ENCODE measurements at regions not wholly inside any gene's neighbourhood (a gene's known extent, or its start where the extent isn't known, plus 50 kb on each side); places are given as distances from the start of the nearest gene placed in this dataset.
"Not testable (repeated sequence)": the region's sequence is repeated elsewhere in the genome, so short reads cannot be mapped to it uniquely, and the experiment has no call there.

- H3K4me3 ChIP-seq (replicated peaks in 1 of 3) = no peak overlapping the region
- H3K27me3 ChIP-seq = no peaks in the 10 kb centered on the region
- 71 to 73% methylated on average over 2 of the region's 2 CpGs for WGBS, 2 donors
Observed at GRCh38 chr6:121627761-121628160, 192.3 kb downstream of the GJA1 start.

GRCh38 chr6:121630716-121631115 lies 195.3 kb downstream of the GJA1 start:
- Histone ChIP-seq H3K36me3 (no peaks in the 10 kb centered on the region), H3K4me3 (replicated peaks in 1 of 3) (no peak overlapping the region), H3K9me3 (no peaks in the 10 kb centered on the region), H3K27ac (no peak overlapping the region), H3K27me3 (no peaks in the 10 kb centered on the region), H3K4me1 (no peaks in the 10 kb centered on the region)
- intact Hi-C loops (cut with DNase I) = no loop called here
- TF ChIP-seq POLR2A (IDR thresholded peaks at IDR 0.05) (no peak), CTCF (IDR thresholded peaks at IDR 0.05) (no peak)
- DNase-seq = no peak

More at GRCh38 chr6:121627761-121628160, 192.3 kb downstream of the GJA1 start:
- TF ChIP-seq POLR2A (IDR thresholded peaks at IDR 0.05) = no peak
- no peak for TF ChIP-seq CTCF (IDR thresholded peaks at IDR 0.05)
- H3K4me1 ChIP-seq = no peaks in the 10 kb centered on the region
- H3K9me3 ChIP-seq = no peaks in the 10 kb centered on the region
- H3K36me3 ChIP-seq = no peaks in the 10 kb centered on the region
- intact Hi-C loops (cut with DNase I) = no loop called here
- H3K27ac ChIP-seq = no peak overlapping the region
- DNase-seq = peak; percentile 4 to 6

DNA sequence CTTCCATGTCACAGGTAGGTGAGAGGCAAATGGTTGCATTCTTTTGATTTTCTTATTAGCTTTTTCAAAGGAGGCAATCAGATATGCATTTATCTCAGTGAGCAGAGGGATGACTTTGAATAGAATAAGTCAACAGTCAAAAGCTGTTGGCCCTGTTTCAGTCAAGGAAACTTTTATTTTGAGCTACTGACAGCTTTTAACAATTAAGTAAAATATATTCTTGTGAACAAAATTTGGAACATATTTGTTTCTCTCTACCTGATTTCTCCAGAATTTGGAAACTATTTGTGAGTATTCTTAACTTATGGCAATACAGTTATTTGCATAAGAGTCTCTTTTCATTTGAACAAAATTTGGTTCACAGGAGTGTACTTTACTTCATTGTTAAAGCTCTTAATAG lies 196.3 kb downstream of the GJA1 start:
- H3K27ac ChIP-seq; H3K4me3 ChIP-seq (replicated peaks in 1 of 3); H3K9me3 ChIP-seq; H3K27me3 ChIP-seq; H3K4me1 ChIP-seq; H3K36me3 ChIP-seq; DNase-seq; intact Hi-C loops (cut with DNase I): not testable (repeated sequence)

DNA sequence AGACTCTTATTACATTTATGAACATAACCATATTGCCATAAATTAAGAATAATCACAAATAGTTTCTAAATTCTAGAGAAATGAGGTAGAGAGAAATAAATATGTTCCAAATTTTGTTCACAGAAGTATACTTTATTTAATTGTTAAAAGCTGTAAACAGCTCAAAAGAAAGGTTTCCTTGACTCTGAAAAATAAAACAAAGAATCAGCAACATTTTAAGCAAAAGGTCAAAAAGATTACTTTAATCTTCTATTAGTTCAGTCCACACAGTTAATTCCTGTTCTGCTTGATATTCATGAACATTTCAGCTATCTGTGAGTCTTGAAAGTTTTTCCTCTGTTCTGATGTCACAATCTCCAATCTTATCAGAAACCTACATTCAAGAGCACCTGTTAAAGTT lies 197.9 kb downstream of the GJA1 start:
- no peak for DNase-seq
- intact Hi-C loops (cut with DNase I) = no loop called here
- TF ChIP-seq CTCF (IDR thresholded peaks at IDR 0.05) (no peak), POLR2A (IDR thresholded peaks at IDR 0.05) (no peak)
- no peaks in the 10 kb centered on the region for H3K27me3 ChIP-seq
- H3K36me3 ChIP-seq = no peaks in the 10 kb centered on the region
- no peak overlapping the region for H3K4me3 ChIP-seq (replicated peaks in 1 of 3)
- no peak overlapping the region for H3K27ac ChIP-seq
- no peaks in the 10 kb centered on the region for H3K4me1 ChIP-seq
- no peaks in the 10 kb centered on the region for H3K9me3 ChIP-seq

DNA sequence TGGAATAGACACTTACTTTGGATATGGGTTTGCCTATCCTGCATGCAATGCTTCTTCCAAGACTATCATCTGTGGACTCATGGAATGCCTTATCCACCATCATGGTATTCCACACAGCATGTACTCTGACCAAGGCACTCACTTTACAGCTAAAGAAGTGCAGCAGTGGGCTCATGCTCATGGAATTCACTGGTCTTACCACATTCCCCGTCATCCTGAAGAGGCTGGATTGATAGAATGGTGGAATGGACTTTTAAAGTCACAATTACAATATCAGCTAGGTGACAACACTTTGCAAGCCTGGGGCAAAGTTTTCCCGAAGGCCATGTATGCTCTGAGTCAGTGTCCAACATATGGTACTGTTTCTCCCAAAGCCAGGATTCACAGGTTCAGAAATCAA lies 199.1 kb downstream of the GJA1 start:
- WGBS, 2 donors = 62 to 92% methylated on average over 2 of the region's 2 CpGs
- H3K36me3 ChIP-seq = not testable (repeated sequence)

GRCh38 chr6:121635355-121635754 lies 199.9 kb downstream of the GJA1 start:
- intact Hi-C loops (cut with DNase I) = no loop called here
- Histone ChIP-seq H3K9me3 (no peaks in the 10 kb centered on the region), H3K27me3 (no peaks in the 10 kb centered on the region), H3K4me3 (replicated peaks in 1 of 3) (no peak overlapping the region), H3K4me1 (no peaks in the 10 kb centered on the region), H3K27ac (no peak overlapping the region), H3K36me3 (no peaks in the 10 kb centered on the region)
- 95 to 97% methylated on average over 2 of the region's 2 CpGs for WGBS, 2 donors
- TF ChIP-seq POLR2A (IDR thresholded peaks at IDR 0.05) = no peak
- TF ChIP-seq CTCF (IDR thresholded peaks at IDR 0.05) = no peak
- DNase-seq = no peak

More for the DNA sequence above, 199.1 kb downstream of the GJA1 start:
- H3K4me3 ChIP-seq (replicated peaks in 1 of 3); intact Hi-C loops (cut with DNase I); H3K27ac ChIP-seq; DNase-seq; H3K4me1 ChIP-seq; H3K9me3 ChIP-seq; H3K27me3 ChIP-seq: not testable (repeated sequence)

- H3K4me1 ChIP-seq; DNase-seq; H3K27ac ChIP-seq; H3K4me3 ChIP-seq (replicated peaks in 1 of 3); intact Hi-C loops (cut with DNase I); H3K27me3 ChIP-seq; H3K36me3 ChIP-seq; H3K9me3 ChIP-seq: not testable (repeated sequence)
- WGBS, 2 donors = 67 to 73% methylated on average over 2 of the region's 2 CpGs
Observed at GRCh38 chr6:121636217-121636616, 200.8 kb downstream of the GJA1 start.

Measured in thyroid gland (tissue), 4 donors.